K562 (cell line): ENCODE measurements at regions not wholly inside any gene's neighbourhood (a gene's known extent, or its start where the extent isn't known, plus 50 kb on each side); places are given as distances from the start of the nearest gene placed in this dataset.

Experiments used
- ATAC-seq: fragments of 200-7000 bp; cut with Tn5 transposase; 3 replicates; pipeline ENCODE4 v1.9.1; 2020; ENCODE audit warnings: moderate library complexity
- BruUV-seq: library from RNA; stranded (reverse); fragments of 400-500 nt; replicated peaks from 2 replicates; lab custom pipeline; 2021; lab: Mats Ljungman, UMichigan
- CTCF ChIA-PET: fragments of 300-600 bp; formaldehyde crosslinking; extraction: SDS; loops from one replicate; lab custom pipeline; 2021; ENCODE audit warnings: low intra/inter-chr PET ratio; lab: Yijun Ruan, JAX
- POLR2A ChIA-PET: fragments of 300-600, 350-650 bp; sonication (Branson Sonifier 250); formaldehyde crosslinking; extraction: SDS; loops from one replicate; lab custom pipeline; 2021; ENCODE audit warnings: antibody characterized with exemption, inconsistent platforms; lab: Yijun Ruan, JAX
- DNase-seq, 4 experiments: peaks; one replicate each; pipeline versions ENCODE4 v3.0.0 to v3.0.0-alpha.2; 2011 to 2018; ENCODE audit warnings: low spot score in 3 of 4, mixed read lengths in 3 of 4; ENCODE audit errors: extremely low read depth in 1 of 4
- FAIRE-seq: peaks from 2 replicates; lab custom pipeline; 2011; peaks lifted over from hg19 to GRCh38; lab: Jason Lieb, UNC
- H2AFZ ChIP-seq: 2 replicates; pipeline ENCODE4 v1.6.0; 2011; ENCODE audit warnings: low read depth, low read length, control low read depth, inconsistent platforms
- H3K27ac ChIP-seq: fragments of 200-600 bp; 3 replicates; pipeline ENCODE4 v1.8.0; 2011; ENCODE audit warnings: low read depth, mild to moderate bottlenecking, control low read depth, inconsistent platforms, low read length, moderate library complexity, mixed read lengths; ENCODE audit errors: extremely low read depth
- H3K27me3 ChIP-seq, 2 experiments: fragments of 300-600 bp in 1 of 2; 2 replicates in 1 of 2; 3 replicates in 1 of 2; pipeline versions ENCODE4 v1.6.0 to v1.8.0; 2011; ENCODE audit warnings: inconsistent platforms in 2 of 2, low read length in 2 of 2, mild to moderate bottlenecking in 1 of 2, mixed read lengths in 1 of 2, moderate library complexity in 1 of 2; ENCODE audit not compliant: control insufficient read depth in 2 of 2, insufficient read depth in 2 of 2
- H3K36me3 ChIP-seq: fragments of 300-600 bp; 3 replicates; pipeline ENCODE4 v1.8.0; 2011; ENCODE audit warnings: mild to moderate bottlenecking, low read length, inconsistent platforms; ENCODE audit not compliant: control insufficient read depth, insufficient read depth
- H3K4me1 ChIP-seq, 2 experiments: fragments of 200-600 bp in 1 of 2; replicated peaks in 1 of 2; 2 replicates in 1 of 2; 3 replicates in 1 of 2; pipeline versions ENCODE4 v1.5.1 to v1.8.0; 2011; ENCODE audit warnings: inconsistent platforms in 2 of 2, low read length in 2 of 2, mild to moderate bottlenecking in 1 of 2, mixed read lengths in 1 of 2, moderate library complexity in 1 of 2; ENCODE audit not compliant: control insufficient read depth in 2 of 2, insufficient read depth in 2 of 2
- H3K4me2 ChIP-seq: 2 replicates; pipeline ENCODE4 v1.6.1; 2011; ENCODE audit warnings: low read length, control low read depth, inconsistent platforms, mixed read lengths; ENCODE audit not compliant: insufficient read depth
- H3K4me3 ChIP-seq: fragments of 200-600 bp; sonication (generic), shearing (Covaris generic); 2 replicates; pipeline ENCODE4 v1.5.1; 2016; ENCODE audit warnings: control low read depth, inconsistent platforms
- H3K79me2 ChIP-seq: fragments of 200-600 bp; 3 replicates; pipeline ENCODE4 v1.8.0; 2011; ENCODE audit warnings: low read length, inconsistent platforms; ENCODE audit not compliant: control insufficient read depth, insufficient read depth
- H3K9ac ChIP-seq, 2 experiments: 2 replicates each; pipeline versions ENCODE4 v1.6.0 to v1.6.1; 2011; ENCODE audit warnings: low read depth in 2 of 2, low read length in 2 of 2, control low read depth in 1 of 2, inconsistent platforms in 1 of 2, mild to moderate bottlenecking in 1 of 2, mixed read lengths in 1 of 2; ENCODE audit not compliant: insufficient read depth in 1 of 2
- H3K9me1 ChIP-seq: one replicate; pipeline ENCODE4 v1.6.0; 2011; ENCODE audit warnings: inconsistent platforms, mild to moderate bottlenecking, low read length, moderate library complexity; ENCODE audit not compliant: control insufficient read depth, insufficient read depth
- H3K9me3 ChIP-seq: replicated peaks from 2 replicates; pipeline ENCODE4 v1.5.1; 2011; ENCODE audit warnings: low read depth, low read length, inconsistent platforms; ENCODE audit not compliant: control insufficient read depth, insufficient read depth
- H4K20me1 ChIP-seq: replicated peaks from 2 replicates; pipeline ENCODE4 v1.6.1; 2011; ENCODE audit warnings: low read length, inconsistent platforms, mixed read lengths; ENCODE audit not compliant: control insufficient read depth, insufficient read depth
- CBFB ChIP-seq: sonication (generic); formaldehyde crosslinking; IDR thresholded peaks from 2 replicates; pipeline ENCODE4 v1.4.0; 2020; ENCODE audit warnings: mild to moderate bottlenecking, missing genetic modification reagents
- KLF6 ChIP-seq: fragments of 250-450 bp; sonication (Bioruptor Pico); IDR thresholded peaks from 2 replicates; pipeline ENCODE4 v1.4.0; 2020; ENCODE audit warnings: mild to moderate bottlenecking, moderate library complexity, borderline replicate concordance
- NFYB ChIP-seq: IDR thresholded peaks from 2 replicates; pipeline ENCODE4 v1.6.1; 2011; ENCODE audit warnings: mild to moderate bottlenecking, moderate library complexity; ENCODE audit not compliant: insufficient read length; ENCODE audit errors: extremely low read depth
- SUPT5H ChIP-seq: fragments of 450-650 bp; IDR thresholded peaks from 2 replicates; pipeline ENCODE4 v1.6.1; 2016
- WGBS: fragments of 100-300 bp; shearing (Covaris generic); methylation state at CpG from one replicate; pipeline ENCODE4 v1.1.6; 2016; ENCODE audit warnings: low coverage, mixed read lengths; ENCODE audit not compliant: insufficient coverage; ENCODE audit errors: missing lambda C conversion rate; 5-methylcytosine and 5-hydroxymethylcytosine counted together
- in situ Hi-C: fragments of 300-500 bp; cut with MboI; formaldehyde crosslinking; loops from 4 replicates; pipeline ENCODE4 v1.15.0; 2018; ENCODE audit warnings: inconsistent platforms, mixed read lengths
- intact Hi-C: fragments of 100-400 bp; cut with micrococcal nuclease; formaldehyde crosslinking; loops from 2 replicates; pipeline ENCODE4 v1.14.2; 2022

- ATAC-seq, result no peak
- TF ChIP-seq NFYB (no peak), KLF6 (CRISPR knock-in tag) (no peak)
- Histone ChIP-seq H4K20me1 (no peaks in the 10 kb centered on the region), H3K4me1 (no peaks in the 10 kb centered on the region), H3K4me2 (no peak overlapping the region), H3K4me3 (no peak overlapping the region), H3K9me1 (no peaks in the 10 kb centered on the region), H3K9me3 (no peaks in the 10 kb centered on the region), H3K36me3 (no peaks in the 10 kb centered on the region), H3K9ac (no peak overlapping the region), H3K79me2 (no peaks in the 10 kb centered on the region), H2AFZ (no peak overlapping the region), H3K27ac (no peak overlapping the region), H3K27me3 (no peaks in the 10 kb centered on the region)
- CTCF ChIA-PET, result no interaction called here
- POLR2A ChIA-PET, result interaction anchor here (0.6 kb wide), 1 partner anchor 1951 kb away, joined by 3 read pairs; no protein-coding TSS in a partner anchor
- WGBS, result 0% methylated on average over 3 of the region's 3 CpGs
- intact Hi-C loops (no loop called here), in situ Hi-C loops (no loop called here)
- BruUV-seq, result no TSS peak
- DNase-seq, result no peak
- FAIRE-seq, result no peak
These were observed 96.8 kb upstream of the RPRM start for GRCh38 chr2:153575171-153575853.

- H3K4me2 ChIP-seq, result no peak overlapping the region
- FAIRE-seq (no peak), ATAC-seq (no peak), DNase-seq (no peak)
- 0% methylated on average over 2 of the region's 2 CpGs for WGBS
- H4K20me1 ChIP-seq, result no peaks in the 10 kb centered on the region
- POLR2A ChIA-PET, result no interaction called here
- intact Hi-C loops, result no loop called here
- in situ Hi-C loops, result no loop called here
- H3K9me3 ChIP-seq, result no peaks in the 10 kb centered on the region; the same call in 1 of the 2 replicates
- no TSS peak for BruUV-seq
- no peak overlapping the region for H3K27ac ChIP-seq
- no peaks in the 10 kb centered on the region for H3K36me3 ChIP-seq
- no peak overlapping the region for H2AFZ ChIP-seq
- no peak overlapping the region for H3K4me3 ChIP-seq
- TF ChIP-seq SUPT5H, result no peak
- no peak for TF ChIP-seq CBFB (CRISPR knock-in tag)
- TF ChIP-seq, all 486 proteins: peak for 0
- H3K27me3 ChIP-seq, result no peaks in the 10 kb centered on the region
- CTCF ChIA-PET, result no interaction called here
- no peaks in the 10 kb centered on the region for H3K9me1 ChIP-seq
- H3K9ac ChIP-seq, result no peak overlapping the region
- H3K4me1 ChIP-seq, result no peaks in the 10 kb centered on the region
- no peaks in the 10 kb centered on the region for H3K79me2 ChIP-seq
These were observed 105.7 kb upstream of the RPRM start for GRCh38 chr2:153584244-153584643.
